HG03432 (cell line): ENCODE measurements at regions not wholly inside any gene's neighbourhood (a gene's known extent, or its start where the extent isn't known, plus 50 kb on each side); places are given as distances from the start of the nearest gene placed in this dataset.

Source experiments
- ATAC-seq: cut with Tn5 transposase; IDR thresholded peaks from one replicate; pipeline ENCODE4 v1.9.1; 2021; ENCODE audit warnings: mild to moderate bottlenecking, moderate library complexity; ENCODE audit not compliant: unreplicated experiment

GRCh38 chr2:19686439-19686838, 215.3 kb downstream of the TTC32 start:
- no peak for ATAC-seq

- no peak for ATAC-seq
Observed at GRCh38 chr2:19685731-19686130, 216.1 kb downstream of the TTC32 start.

DNA sequence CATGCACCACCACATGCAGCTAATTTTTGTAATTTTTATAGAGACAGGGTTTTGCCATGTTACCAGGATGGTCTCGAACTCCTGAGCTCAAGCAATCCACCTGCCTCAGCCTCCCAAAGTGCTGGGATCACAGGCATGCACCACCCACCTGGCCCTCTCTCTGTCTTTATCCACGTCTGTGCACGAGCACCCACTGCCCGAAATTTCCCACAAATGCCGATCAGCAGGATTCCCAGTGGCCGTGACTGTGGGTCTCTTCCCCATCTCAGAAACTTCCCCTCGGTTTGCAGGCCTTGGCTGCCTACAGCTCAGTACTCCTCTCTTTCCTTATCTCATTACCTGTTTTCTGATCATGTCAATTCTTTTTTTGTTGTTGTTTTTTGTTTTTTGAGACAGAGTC, 217.3 kb downstream of the TTC32 start:
- no peak for ATAC-seq

DNA sequence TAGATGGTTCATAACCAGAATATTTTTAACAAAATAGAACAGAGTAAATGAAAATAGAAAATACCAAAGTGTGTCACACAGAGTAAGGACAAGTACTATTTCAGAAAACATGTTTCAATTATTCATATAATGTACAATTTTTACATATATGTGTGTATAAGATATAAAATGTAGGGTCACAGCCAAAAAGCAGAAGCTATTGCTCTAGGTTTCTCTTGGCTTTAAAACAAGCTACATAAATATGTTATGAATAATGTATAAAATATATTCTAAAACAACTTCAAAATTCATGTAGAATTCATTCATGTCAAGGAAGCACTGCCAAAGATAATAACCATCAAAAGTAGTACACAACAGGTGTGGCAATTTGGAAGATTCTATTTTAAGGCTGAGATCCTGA, 218.2 kb downstream of the TTC32 start:
- no peak for ATAC-seq

- no peak for ATAC-seq
Observed at GRCh38 chr2:19682493-19682892, 219.3 kb downstream of the TTC32 start.

GRCh38 chr2:19677825-19678518, 223.8 kb downstream of the TTC32 start:
- ATAC-seq, result no peak

- ATAC-seq, result no peak
Observed at GRCh38 chr2:19677215-19677777, 224.5 kb downstream of the TTC32 start.

- no peak for ATAC-seq
Observed at GRCh38 chr2:19676770-19677169, 225.0 kb downstream of the TTC32 start.

DNA sequence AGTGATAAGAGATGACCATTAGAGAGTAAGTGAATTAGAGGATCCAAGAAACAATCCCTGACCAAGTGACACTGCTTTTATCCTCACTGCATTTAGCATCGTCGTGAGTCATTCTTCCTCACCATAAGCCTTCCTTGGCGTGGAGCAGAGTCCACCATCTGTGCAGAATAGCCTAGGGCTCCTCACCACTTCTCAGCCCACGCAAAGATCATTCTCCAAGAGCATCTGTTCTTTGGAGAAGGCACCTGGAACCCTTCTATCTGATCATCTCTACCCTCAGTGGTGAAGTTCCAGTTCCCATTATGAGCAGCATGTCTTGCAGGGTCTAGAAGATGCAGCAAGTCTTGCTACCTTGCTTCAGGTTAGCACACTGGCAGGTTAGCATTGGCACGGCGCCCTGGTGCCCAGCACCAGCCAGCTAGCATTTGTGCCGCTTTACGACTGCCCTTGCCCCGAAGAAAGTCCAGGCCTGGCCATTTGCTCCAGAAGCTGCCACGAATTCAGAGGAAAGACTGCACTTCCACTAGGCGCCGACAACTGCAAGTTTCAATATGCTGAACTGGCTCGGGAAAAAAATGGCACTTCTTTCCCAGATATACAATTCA, 225.8 kb downstream of the TTC32 start:
- no peak for ATAC-seq

GRCh38 chr2:19675003-19675629, 226.7 kb downstream of the TTC32 start:
- ATAC-seq, result no peak

DNA sequence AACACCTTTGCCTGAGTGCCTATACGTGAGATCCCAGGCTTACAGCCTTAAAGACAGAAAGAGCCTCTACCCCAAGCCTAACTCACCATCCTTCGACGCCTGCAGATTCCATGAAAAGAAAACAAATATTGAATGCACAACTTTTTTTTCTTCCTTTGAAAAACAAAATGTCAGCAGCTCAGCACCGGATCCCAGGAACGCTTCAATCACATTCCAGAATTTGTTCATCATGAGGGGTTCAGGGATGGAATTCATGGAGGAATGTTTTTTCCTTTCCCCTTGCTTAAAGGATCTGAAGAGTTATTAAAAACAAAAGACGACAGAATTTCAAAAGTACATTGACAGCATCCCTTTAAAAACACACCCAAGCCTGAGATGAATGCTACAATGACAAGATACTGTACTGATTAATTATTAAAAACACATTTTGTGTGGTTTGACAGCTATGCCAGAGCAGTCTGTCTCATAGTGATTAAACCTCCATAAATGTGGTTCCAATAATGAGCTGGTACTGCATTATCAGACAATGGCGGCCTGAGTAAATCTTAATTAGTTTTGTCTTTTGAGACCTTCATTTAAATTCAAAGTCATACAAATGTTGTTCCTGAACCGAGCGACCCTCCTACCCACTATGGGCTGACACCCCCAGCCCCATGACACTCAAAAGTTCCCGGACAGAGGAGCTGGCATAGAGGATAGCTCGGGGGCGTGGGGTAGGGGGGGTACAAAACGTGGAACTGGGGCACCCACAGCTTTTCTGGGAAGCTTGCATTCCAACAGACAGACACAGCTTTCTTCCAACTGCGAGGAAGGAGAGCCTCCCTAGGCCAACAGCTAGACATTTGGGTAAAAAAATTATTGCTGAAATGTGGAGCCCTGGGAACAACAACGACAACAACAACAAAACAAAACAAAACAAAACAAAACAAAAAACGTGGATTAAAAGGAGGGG, 227.5 kb downstream of the TTC32 start:
- no peak for ATAC-seq

GRCh38 chr2:19673213-19673791, 228.5 kb downstream of the TTC32 start:
- ATAC-seq, result no peak

DNA sequence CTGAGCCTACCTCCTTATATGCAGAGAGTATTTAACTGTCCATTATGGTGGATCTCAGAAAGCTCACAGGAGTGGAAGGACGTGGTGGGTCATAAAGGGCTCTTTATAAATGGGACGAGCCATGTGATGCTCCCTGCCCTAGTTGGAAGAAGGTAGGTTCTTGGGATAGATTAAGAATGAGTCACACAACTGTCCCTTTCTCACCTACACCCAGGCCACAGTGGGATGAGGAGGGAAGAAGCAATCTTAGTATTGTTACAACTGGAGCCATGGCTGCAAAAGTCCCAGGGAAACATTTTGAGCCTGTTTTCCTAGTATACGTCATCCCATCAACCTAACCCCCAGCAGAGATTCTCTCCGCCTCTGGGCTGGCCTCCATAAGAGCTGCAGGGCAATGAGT, 229.9 kb downstream of the TTC32 start:
- no peak for ATAC-seq

DNA sequence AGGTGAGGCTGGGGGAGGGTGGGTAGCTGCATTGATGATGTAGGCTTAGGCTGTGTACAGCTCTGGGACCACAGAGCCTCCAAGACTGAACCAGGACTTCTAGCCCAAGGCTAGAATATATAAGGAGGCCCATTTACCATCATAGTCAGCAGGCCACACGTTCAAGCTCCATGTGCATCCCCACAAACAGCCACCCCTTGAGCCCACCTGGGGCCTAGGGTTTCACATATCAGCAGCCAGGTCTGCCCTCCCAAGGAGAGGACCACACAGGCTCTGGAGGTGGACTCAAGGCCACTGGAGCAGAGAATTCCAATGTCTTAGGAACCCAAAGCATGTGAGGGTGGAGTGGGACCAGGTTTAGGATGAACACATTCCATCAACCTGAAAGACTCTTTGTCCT, 230.5 kb downstream of the TTC32 start:
- no peak for ATAC-seq

GRCh38 chr2:19670303-19670702, 231.5 kb downstream of the TTC32 start:
- ATAC-seq, result no peak

GRCh38 chr2:19669559-19669958, 232.2 kb downstream of the TTC32 start:
- ATAC-seq, result no peak

- ATAC-seq, result no peak
Observed at GRCh38 chr2:19669126-19669525, 232.7 kb downstream of the TTC32 start.

- no peak for ATAC-seq
Observed at GRCh38 chr2:19667536-19667949, 234.2 kb downstream of the TTC32 start.

GRCh38 chr2:19667085-19667484, 234.7 kb downstream of the TTC32 start:
- ATAC-seq, result no peak

DNA sequence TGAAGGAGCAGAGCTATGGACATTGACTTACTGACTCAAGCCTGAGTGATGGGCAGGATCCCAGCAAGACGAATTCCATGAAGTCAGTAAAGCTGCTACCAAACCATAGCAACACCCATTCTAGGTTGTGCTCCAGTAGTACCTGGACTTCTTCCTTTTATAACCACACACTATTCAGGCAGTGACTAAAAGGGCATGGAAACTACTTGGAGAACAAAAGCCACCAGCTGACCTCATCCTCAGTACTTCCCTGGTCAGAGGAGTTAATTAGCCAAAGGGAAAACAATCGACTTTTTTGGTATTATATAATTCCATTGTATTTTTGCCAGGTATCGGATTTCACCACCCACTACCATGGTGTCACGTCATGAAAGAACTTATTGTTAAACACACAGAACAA, 237.1 kb downstream of the TTC32 start:
- no peak for ATAC-seq
